Neural progenitor cell (in vitro differentiated cells): ENCODE measurements at regions not wholly inside any gene's neighbourhood (a gene's known extent, or its start where the extent isn't known, plus 50 kb on each side); places are given as distances from the start of the nearest gene placed in this dataset.
A peak's percentile ranks its signal among the peaks of the same experiment; 100 is the strongest.

Experiments
- DNase-seq: peaks from one replicate; pipeline ENCODE4 v3.0.0-alpha.2; 2016; ENCODE audit warnings: low spot score
- H2AFZ ChIP-seq: fragments of 200-600 bp; sonication (generic); replicated peaks from 2 replicates; pipeline ENCODE4 v1.6.1; 2016; ENCODE audit warnings: antibody characterized with exemption
- H3F3A ChIP-seq: fragments of 200-600 bp; sonication (generic); 2 replicates; pipeline ENCODE4 v1.6.1; 2016; ENCODE audit warnings: antibody characterized with exemption, low read depth
- H3K27ac ChIP-seq: fragments of 200-600 bp; sonication (generic); 2 replicates; pipeline ENCODE4 v1.5.1; 2016; ENCODE audit warnings: mild to moderate bottlenecking
- H3K27me3 ChIP-seq: fragments of 200-600 bp; sonication (generic); 2 replicates; pipeline ENCODE4 v1.6.1; 2016; ENCODE audit warnings: mild to moderate bottlenecking, moderate library complexity
- H3K36me3 ChIP-seq: fragments of 200-600 bp; sonication (generic); 2 replicates; pipeline ENCODE4 v1.5.1; 2016
- H3K4me1 ChIP-seq: fragments of 200-600 bp; sonication (generic); 2 replicates; pipeline ENCODE4 v1.6.1; 2016; ENCODE audit warnings: mixed run types
- H3K4me2 ChIP-seq: fragments of 200-600 bp; sonication (generic); 2 replicates; pipeline ENCODE4 v1.6.1; 2016
- H3K4me3 ChIP-seq: fragments of 200-600 bp; sonication (generic); 2 replicates; pipeline ENCODE4 v1.5.1; 2016
- H3K79me2 ChIP-seq: fragments of 200-600 bp; sonication (generic); 2 replicates; pipeline ENCODE4 v1.6.1; 2016; ENCODE audit warnings: low read depth
- H3K9ac ChIP-seq: fragments of 200-600 bp; sonication (generic); 2 replicates; pipeline ENCODE4 v1.6.1; 2016
- H3K9me3 ChIP-seq: fragments of 200-600 bp; sonication (generic); 2 replicates; pipeline ENCODE4 v1.5.1; 2016; ENCODE audit warnings: low read depth
- H4K20me1 ChIP-seq: fragments of 200-600 bp; sonication (generic); 2 replicates; pipeline ENCODE4 v1.6.1; 2016; ENCODE audit warnings: low read depth
- H3K27ac Mint-ChIP-seq: 3 replicates; pipeline ENCODE4 v1.8.0; 2021; ENCODE audit warnings: mixed read lengths
- H3K27me3 Mint-ChIP-seq: 2 replicates; pipeline ENCODE4 v1.8.0; 2022; ENCODE audit warnings: low read depth, mild to moderate bottlenecking, inconsistent platforms, moderate library complexity, mixed read lengths; ENCODE audit not compliant: insufficient read depth
- H3K36me3 Mint-ChIP-seq: 3 replicates; pipeline ENCODE4 v1.8.0; 2021; ENCODE audit warnings: mixed read lengths
- H3K4me1 Mint-ChIP-seq: 3 replicates; pipeline ENCODE4 v1.8.0; 2021; ENCODE audit warnings: mixed read lengths
- H3K4me3 Mint-ChIP-seq: 3 replicates; pipeline ENCODE4 v1.8.0; 2021; ENCODE audit warnings: mild to moderate bottlenecking, moderate library complexity, mixed read lengths
- H3K9me3 Mint-ChIP-seq: 3 replicates; pipeline ENCODE4 v1.8.0; 2020; ENCODE audit warnings: mixed read lengths
- EZH2 ChIP-seq: fragments of 200-600 bp; sonication (generic); IDR thresholded peaks from 2 replicates; pipeline ENCODE4 v1.6.1; 2017; ENCODE audit warnings: antibody characterized with exemption, mild to moderate bottlenecking, moderate library complexity
- EZH2phosphoT487 ChIP-seq: fragments of 200-600 bp; sonication (generic); IDR thresholded peaks from 2 replicates; pipeline ENCODE4 v1.6.1; 2017; ENCODE audit warnings: antibody characterized with exemption
- TF ChIP-seq, protein P1 (sequence below): fragments of 200-600 bp; sonication (generic); IDR thresholded peaks from 2 replicates; pipeline ENCODE4 v1.5.1; 2017; ENCODE audit warnings: antibody characterized with exemption, mild to moderate bottlenecking

DNA sequence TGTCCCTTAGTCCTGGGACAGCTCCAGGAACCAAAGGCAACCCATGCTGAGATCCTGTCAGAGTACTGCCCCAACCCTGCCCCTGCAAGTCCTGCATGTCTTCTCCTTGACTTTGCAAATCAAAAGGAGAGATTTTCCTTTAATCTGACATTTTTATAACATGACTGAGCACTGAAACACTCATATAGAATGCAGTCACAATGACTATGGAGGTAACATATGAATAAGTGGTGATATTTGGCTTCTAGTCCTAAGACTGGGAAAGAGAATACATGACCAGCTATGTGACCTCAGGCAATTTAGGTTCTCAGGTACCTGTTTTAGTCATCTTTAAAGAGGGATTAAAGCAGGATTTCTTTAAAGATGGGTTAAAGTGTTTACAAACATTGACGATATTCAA, 941.6 kb upstream of the CDH8 start:
- Mint-ChIP-seq H3K27me3 (no peaks in the 10 kb centered on the region), H3K27ac (no peak overlapping the region), H3K4me1 (no peaks in the 10 kb centered on the region), H3K9me3 (no peaks in the 10 kb centered on the region), H3K4me3 (no peak overlapping the region), H3K36me3 (no peaks in the 10 kb centered on the region)
- Histone ChIP-seq H3K4me1 (no peaks in the 10 kb centered on the region), H3K4me3 (no peak overlapping the region), H3K27ac (no peak overlapping the region), H3F3A (no peaks in the 10 kb centered on the region), H3K4me2 (no peak overlapping the region), H3K79me2 (no peaks in the 10 kb centered on the region), H4K20me1 (no peaks in the 10 kb centered on the region), H3K9ac (no peak overlapping the region), H3K27me3 (no peaks in the 10 kb centered on the region), H3K36me3 (no peaks in the 10 kb centered on the region), H3K9me3 (no peaks in the 10 kb centered on the region), H2AFZ (no peak overlapping the region)
- TF ChIP-seq, protein P1, sequence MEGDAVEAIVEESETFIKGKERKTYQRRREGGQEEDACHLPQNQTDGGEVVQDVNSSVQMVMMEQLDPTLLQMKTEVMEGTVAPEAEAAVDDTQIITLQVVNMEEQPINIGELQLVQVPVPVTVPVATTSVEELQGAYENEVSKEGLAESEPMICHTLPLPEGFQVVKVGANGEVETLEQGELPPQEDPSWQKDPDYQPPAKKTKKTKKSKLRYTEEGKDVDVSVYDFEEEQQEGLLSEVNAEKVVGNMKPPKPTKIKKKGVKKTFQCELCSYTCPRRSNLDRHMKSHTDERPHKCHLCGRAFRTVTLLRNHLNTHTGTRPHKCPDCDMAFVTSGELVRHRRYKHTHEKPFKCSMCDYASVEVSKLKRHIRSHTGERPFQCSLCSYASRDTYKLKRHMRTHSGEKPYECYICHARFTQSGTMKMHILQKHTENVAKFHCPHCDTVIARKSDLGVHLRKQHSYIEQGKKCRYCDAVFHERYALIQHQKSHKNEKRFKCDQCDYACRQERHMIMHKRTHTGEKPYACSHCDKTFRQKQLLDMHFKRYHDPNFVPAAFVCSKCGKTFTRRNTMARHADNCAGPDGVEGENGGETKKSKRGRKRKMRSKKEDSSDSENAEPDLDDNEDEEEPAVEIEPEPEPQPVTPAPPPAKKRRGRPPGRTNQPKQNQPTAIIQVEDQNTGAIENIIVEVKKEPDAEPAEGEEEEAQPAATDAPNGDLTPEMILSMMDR = no peak
- TF ChIP-seq EZH2phosphoT487 (no peak), EZH2 (no peak)
- DNase-seq = no peak

DNA sequence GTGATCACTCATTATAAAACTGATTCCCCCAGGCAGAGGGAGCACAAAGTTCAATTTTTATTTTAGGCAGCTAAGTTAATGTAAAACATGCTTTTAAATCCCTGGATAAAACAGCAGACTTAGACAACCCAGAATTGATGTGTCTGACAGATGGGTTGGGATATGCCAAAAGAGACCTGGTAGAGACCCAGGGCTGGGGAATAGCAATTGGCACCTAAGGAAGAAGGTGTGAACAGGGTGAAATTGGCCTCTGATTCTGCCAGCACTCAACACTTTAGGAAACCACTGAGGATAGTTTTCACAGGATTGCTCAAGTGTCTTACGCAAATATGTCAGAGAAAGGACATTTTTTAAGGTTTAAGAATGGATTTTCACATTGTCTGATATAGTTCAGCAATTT, 938.2 kb upstream of the CDH8 start:
- Mint-ChIP-seq H3K27me3 (no peaks in the 10 kb centered on the region), H3K4me1 (peaks cover 7% of the 10 kb centered on the region), H3K9me3 (no peaks in the 10 kb centered on the region), H3K36me3 (no peaks in the 10 kb centered on the region), H3K27ac (no peak overlapping the region), H3K4me3 (no peak overlapping the region)
- no peak overlapping the region for H3K9ac ChIP-seq
- H2AFZ ChIP-seq = peak overlapping the region; percentile 42
- no peaks in the 10 kb centered on the region for H3K4me1 ChIP-seq
- no peaks in the 10 kb centered on the region for H3F3A ChIP-seq
- H3K4me3 ChIP-seq = no peak overlapping the region
- DNase-seq = no peak
- no peaks in the 10 kb centered on the region for H3K9me3 ChIP-seq
- H3K4me2 ChIP-seq = no peak overlapping the region
- no peaks in the 10 kb centered on the region for H3K36me3 ChIP-seq
- H3K27me3 ChIP-seq = no peaks in the 10 kb centered on the region
- H4K20me1 ChIP-seq = no peaks in the 10 kb centered on the region
- no peak overlapping the region for H3K27ac ChIP-seq
- H3K79me2 ChIP-seq = no peaks in the 10 kb centered on the region
- TF ChIP-seq EZH2phosphoT487 (no peak), EZH2 (no peak)
- TF ChIP-seq, protein P1 = no peak

DNA sequence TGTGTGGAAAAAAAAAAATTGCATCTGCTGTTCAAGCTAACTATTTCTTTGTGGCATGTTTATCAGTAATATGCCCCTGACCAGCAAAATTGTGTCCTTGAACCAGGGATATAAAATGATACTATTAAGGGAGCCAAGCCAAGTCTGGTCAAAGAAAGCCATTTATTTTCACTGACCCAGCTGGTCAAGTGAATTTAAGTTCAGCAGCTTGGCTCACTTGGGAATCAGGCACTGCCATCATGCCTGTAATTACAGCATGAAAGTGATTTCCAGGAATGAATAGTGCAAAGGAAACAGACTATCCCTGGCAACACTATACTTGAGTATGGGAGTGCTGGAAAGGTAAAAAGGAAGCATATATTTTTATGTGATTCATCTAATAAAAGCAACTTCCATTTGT, 934.6 kb upstream of the CDH8 start:
- DNase-seq = no peak
- no peaks in the 10 kb centered on the region for H3K9me3 ChIP-seq
- Mint-ChIP-seq H3K27me3 (no peaks in the 10 kb centered on the region), H3K4me1 (peaks cover 7% of the 10 kb centered on the region), H3K4me3 (no peak overlapping the region), H3K27ac (no peak overlapping the region), H3K36me3 (no peaks in the 10 kb centered on the region), H3K9me3 (peaks cover 2% of the 10 kb centered on the region)
- H4K20me1 ChIP-seq = no peaks in the 10 kb centered on the region
- no peak overlapping the region for H3K4me2 ChIP-seq
- H3K27ac ChIP-seq = no peak overlapping the region
- TF ChIP-seq EZH2phosphoT487 (no peak), EZH2 (no peak)
- TF ChIP-seq, protein P1 = no peak
- H3K9ac ChIP-seq = no peak overlapping the region
- no peak overlapping the region for H2AFZ ChIP-seq
- H3K4me1 ChIP-seq = no peaks in the 10 kb centered on the region
- H3K27me3 ChIP-seq = no peaks in the 10 kb centered on the region
- no peaks in the 10 kb centered on the region for H3K79me2 ChIP-seq
- no peaks in the 10 kb centered on the region for H3K36me3 ChIP-seq
- no peaks in the 10 kb centered on the region for H3F3A ChIP-seq
- H3K4me3 ChIP-seq = no peak overlapping the region
